Gastroesophageal sphincter (tissue), 4 donors: ENCODE measurements at regions not wholly inside any gene's neighbourhood (a gene's known extent, or its start where the extent isn't known, plus 50 kb on each side); places are given as distances from the start of the nearest gene placed in this dataset.
"Not testable (repeated sequence)": the region's sequence is repeated elsewhere in the genome, so short reads cannot be mapped to it uniquely, and the experiment has no call there.

ENCODE experiments used
- ATAC-seq: fragments of 150-250 bp; one replicate; pipeline ENCODE4 v1.9.1; 2016; ENCODE audit warnings: mild to moderate bottlenecking, moderate library complexity
- H3K27ac ChIP-seq, 4 donors: fragments of 200-600 bp; sonication (generic) in 3 of 4; 1 replicate in 3 of 4; 2 replicates in 1 of 4; pipeline ENCODE4 v1.5.1; 2016 to 2019
- H3K27me3 ChIP-seq: fragments of 200-600 bp; sonication (generic); one replicate; pipeline ENCODE4 v1.5.1; 2019
- H3K36me3 ChIP-seq, 2 donors: fragments of 200-600 bp; sonication (generic); one replicate each; pipeline ENCODE4 v1.5.1; 2019; ENCODE audit warnings: control low read depth in 1 of 2
- H3K4me1 ChIP-seq, 3 donors: fragments of 200-600 bp; sonication (generic); 1 replicate in 2 of 3; 2 replicates in 1 of 3; pipeline ENCODE4 v1.5.1; 2016 to 2019; ENCODE audit warnings: control low read depth in 2 of 3
- H3K4me3 ChIP-seq, 2 donors: fragments of 200-600 bp; sonication (generic); one replicate each; pipeline ENCODE4 v1.5.1; 2019; ENCODE audit warnings: mild to moderate bottlenecking in 1 of 2, moderate library complexity in 1 of 2
- H3K9me3 ChIP-seq, 3 donors: fragments of 200-600 bp; sonication (generic); one replicate each; pipeline ENCODE4 v1.5.1; 2017 to 2019; ENCODE audit warnings: control low read depth in 2 of 3
- CTCF ChIP-seq, 4 experiments: fragments of 200-600 bp in 2 of 4; fragments of 450-650 bp in 2 of 4; sonication (generic) in 1 of 4; IDR thresholded peaks; one replicate each; pipeline ENCODE4 v1.5.1; 2017 to 2019; ENCODE audit warnings: antibody characterized with exemption in 4 of 4, mild to moderate bottlenecking in 2 of 4, moderate library complexity in 2 of 4
- EP300 ChIP-seq: sonication (generic); formaldehyde crosslinking; IDR thresholded peaks from one replicate; pipeline ENCODE4 v1.6.1; 2017; ENCODE audit warnings: antibody characterized with exemption, mild to moderate bottlenecking
- POLR2A ChIP-seq, 2 donors: fragments of 450-650 bp; IDR thresholded peaks; one replicate each; pipeline ENCODE4 v1.6.1; 2017; ENCODE audit warnings: antibody characterized with exemption in 2 of 2, mild to moderate bottlenecking in 2 of 2, moderate library complexity in 1 of 2
- POLR2AphosphoS5 ChIP-seq: sonication (generic); formaldehyde crosslinking; IDR thresholded peaks from one replicate; pipeline ENCODE4 v1.6.1; 2017; ENCODE audit warnings: antibody characterized with exemption
- WGBS, 2 donors: methylation state at CpG; one replicate each; pipeline ENCODE4 v1.1.5; 2018; ENCODE audit warnings: low coverage in 1 of 2; 5-methylcytosine and 5-hydroxymethylcytosine counted together

DNA sequence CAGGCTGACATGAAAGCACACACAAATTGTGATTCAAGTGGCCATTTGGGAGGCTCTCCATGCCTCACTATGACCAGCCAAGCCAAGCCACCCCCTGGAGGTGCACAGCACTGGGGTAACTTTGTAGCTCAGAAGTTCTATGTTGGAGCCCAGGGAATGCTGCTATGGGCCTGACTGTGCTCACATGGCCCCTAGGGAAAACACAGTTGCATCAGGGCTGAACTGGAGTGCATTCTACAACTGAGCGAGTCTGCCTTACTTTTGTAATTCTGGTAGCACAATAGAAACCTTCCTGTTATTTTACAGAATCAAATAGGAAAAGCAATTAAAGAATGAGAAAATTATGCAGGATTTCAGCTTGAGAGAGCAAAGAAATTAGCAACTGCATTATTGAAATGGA, 455.5 kb upstream of the TRPC7 start:
- no peaks in the 10 kb centered on the region for H3K36me3 ChIP-seq
- no peaks in the 10 kb centered on the region for H3K27me3 ChIP-seq
- ATAC-seq = no peak
- no peak for TF ChIP-seq POLR2AphosphoS5
- no peak for TF ChIP-seq EP300
- H3K4me1 ChIP-seq = no peaks in the 10 kb centered on the region
- no CpG with 5 or more reads among the region's 1 CpG for WGBS, 2 donors
- H3K4me3 ChIP-seq = no peak overlapping the region
- H3K27ac ChIP-seq = no peak overlapping the region
- peaks cover 0 to 3% (median 0%) of the 10 kb centered on the region in 3 donors for H3K9me3 ChIP-seq

DNA sequence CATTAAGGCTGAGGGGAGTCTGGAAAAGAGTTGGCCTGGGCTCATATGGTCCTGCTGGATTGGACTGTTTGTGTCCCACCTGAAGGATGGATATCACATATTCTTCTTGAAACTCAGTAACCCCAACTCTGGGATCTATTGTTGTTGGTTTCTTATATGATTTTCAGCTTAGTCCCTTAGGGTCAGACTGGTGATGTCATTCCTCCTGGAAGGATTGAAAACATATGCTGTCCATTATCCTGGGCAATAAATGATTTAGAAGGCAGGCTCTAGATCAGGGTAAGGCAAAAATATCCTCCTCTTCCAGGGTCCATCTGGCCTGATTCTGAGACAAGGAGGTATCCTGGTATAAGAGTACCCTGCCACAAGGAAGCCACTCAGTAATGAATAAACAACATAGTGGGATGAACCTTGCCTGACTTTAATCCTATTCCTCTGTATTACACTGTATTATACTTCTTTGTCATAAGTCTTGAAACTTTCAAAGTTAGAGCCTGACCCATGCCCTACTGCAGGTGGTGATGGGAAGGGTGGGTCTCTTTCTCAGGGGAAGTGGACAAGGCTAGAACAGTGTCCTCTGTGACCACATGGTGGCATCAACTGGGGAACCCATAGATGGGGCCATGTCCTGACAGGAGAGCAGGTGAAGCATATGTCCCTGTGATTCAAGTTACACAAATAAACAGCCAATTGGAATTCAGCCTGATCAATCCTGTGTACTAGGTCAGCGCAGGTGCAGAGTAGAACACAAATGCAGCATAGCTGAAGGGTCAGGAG, 454.4 kb upstream of the TRPC7 start:
- no peak overlapping the region for H3K27ac ChIP-seq
- H3K4me3 ChIP-seq = no peak overlapping the region
- ATAC-seq = no peak
- H3K36me3 ChIP-seq = no peaks in the 10 kb centered on the region
- H3K4me1 ChIP-seq = no peaks in the 10 kb centered on the region
- TF ChIP-seq CTCF (IDR thresholded peaks at IDR 0.05) (no peak), EP300 (no peak), POLR2A (IDR thresholded peaks at IDR 0.05) (no peak), POLR2AphosphoS5 (no peak)
- WGBS, 2 donors = 100% methylated on average over 1 of the region's 1 CpG; no CpG with 5 or more reads in 1 of the 2 donors
- H3K27me3 ChIP-seq = no peaks in the 10 kb centered on the region
- H3K9me3 ChIP-seq = peaks cover 0 to 3% (median 0%) of the 10 kb centered on the region in 3 donors

GRCh38 chr5:136816327-136816726, 451.0 kb upstream of the TRPC7 start:
- WGBS, 2 donors = 90 to 100% methylated on average over 1 to 2 of the region's 2 CpGs
- ATAC-seq = no peak
- Histone ChIP-seq H3K36me3 (no peaks in the 10 kb centered on the region), H3K9me3 (no peaks in the 10 kb centered on the region), H3K27ac (no peak overlapping the region), H3K4me3 (no peak overlapping the region), H3K27me3 (no peaks in the 10 kb centered on the region), H3K4me1 (peaks cover 0 to 3% (median 0%) of the 10 kb centered on the region in 3 donors)
- TF ChIP-seq CTCF (IDR thresholded peaks at IDR 0.05) (no peak), POLR2A (IDR thresholded peaks at IDR 0.05) (no peak)

DNA sequence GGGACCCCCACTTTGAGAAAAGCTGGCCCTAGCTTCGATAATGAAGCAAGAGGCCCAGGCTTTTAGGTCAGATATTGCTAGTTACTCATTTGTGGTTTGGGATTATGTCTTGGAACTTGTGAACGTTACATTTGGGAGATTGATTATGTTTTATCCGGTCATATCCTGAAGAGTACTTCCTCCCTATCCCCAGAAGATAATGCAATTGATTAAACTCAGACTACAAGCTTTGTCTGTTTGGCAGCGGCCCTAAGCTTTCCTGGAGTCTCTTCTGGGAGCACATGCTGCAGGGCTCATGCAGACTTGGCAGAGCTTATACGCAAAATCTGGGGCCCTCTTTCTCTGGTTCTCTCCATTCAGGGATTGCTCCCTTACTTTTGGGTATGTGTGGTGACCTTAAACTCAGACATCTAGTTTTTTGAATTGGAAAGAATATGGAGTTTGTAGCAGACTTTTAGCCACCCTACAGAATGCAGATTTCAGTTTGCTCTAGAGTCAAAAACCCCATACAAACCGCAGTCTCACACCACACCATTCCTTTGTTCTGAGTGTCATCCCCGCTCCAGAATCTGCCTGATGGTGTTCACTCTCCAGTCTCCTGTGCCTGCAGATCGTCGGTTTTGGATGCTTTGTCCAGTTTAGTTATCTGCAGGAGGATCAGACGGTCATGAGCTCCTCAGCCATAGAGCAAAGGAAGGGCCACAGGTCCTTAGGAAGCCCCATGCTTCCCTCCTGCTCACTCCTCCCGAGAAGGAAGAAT, 449.5 kb upstream of the TRPC7 start:
- Histone ChIP-seq H3K9me3 (no peaks in the 10 kb centered on the region), H3K4me3 (no peak overlapping the region), H3K27ac (no peak overlapping the region), H3K4me1 (peaks cover 0 to 6% (median 0%) of the 10 kb centered on the region in 3 donors), H3K36me3 (no peaks in the 10 kb centered on the region), H3K27me3 (no peaks in the 10 kb centered on the region)
- 51 to 52% methylated on average over 9 to 10 of the region's 11 CpGs for WGBS, 2 donors
- no peak for ATAC-seq
- no peak for TF ChIP-seq CTCF (IDR thresholded peaks at IDR 0.05)
- no peak for TF ChIP-seq EP300
- TF ChIP-seq POLR2A (IDR thresholded peaks at IDR 0.05) = no peak
- no peak for TF ChIP-seq POLR2AphosphoS5

GRCh38 chr5:136812270-136812669, 446.9 kb upstream of the TRPC7 start:
- not testable (repeated sequence) for H3K9me3 ChIP-seq, H3K27ac ChIP-seq, ATAC-seq, H3K4me1 ChIP-seq, H3K4me3 ChIP-seq, H3K27me3 ChIP-seq, H3K36me3 ChIP-seq
- WGBS, 2 donors = 84% methylated on average over 2 of the region's 2 CpGs; no CpG with 5 or more reads in 1 of the 2 donors

GRCh38 chr5:136811551-136811950, 446.2 kb upstream of the TRPC7 start:
- Histone ChIP-seq H3K4me3 (no peak overlapping the region), H3K4me1 (peaks cover 0 to 6% (median 0%) of the 10 kb centered on the region in 3 donors), H3K27ac (no peak overlapping the region), H3K36me3 (no peaks in the 10 kb centered on the region), H3K9me3 (no peaks in the 10 kb centered on the region), H3K27me3 (no peaks in the 10 kb centered on the region)
- ATAC-seq = no peak
- TF ChIP-seq CTCF (IDR thresholded peaks at IDR 0.05) = no peak
- no peak for TF ChIP-seq EP300
- no peak for TF ChIP-seq POLR2A (IDR thresholded peaks at IDR 0.05)
- 48 to 50% methylated on average over 1 to 2 of the region's 2 CpGs for WGBS, 2 donors
